Endothelial cell of umbilical vein (primary cell): ENCODE measurements at regions not wholly inside any gene's neighbourhood (a gene's known extent, or its start where the extent isn't known, plus 50 kb on each side); places are given as distances from the start of the nearest gene placed in this dataset.

Experiments used
- EZH2 ChIP-seq: IDR thresholded peaks from 2 replicates; pipeline ENCODE4 v1.6.1; 2012; ENCODE audit warnings: borderline replicate concordance, low read depth, mild to moderate bottlenecking, moderate library complexity, low read length, inconsistent platforms; ENCODE audit not compliant: severe bottlenecking
- TF ChIP-seq, protein P1 (sequence below), 2 donors: IDR thresholded peaks; 1 replicate in 1 of 2; 2 replicates in 1 of 2; pipeline ENCODE4 v1.5.1; 2011; ENCODE audit warnings: low read length in 2 of 2, mild to moderate bottlenecking in 2 of 2, moderate library complexity in 2 of 2, control low read depth in 1 of 2, inconsistent platforms in 1 of 2, low read depth in 1 of 2; ENCODE audit not compliant: insufficient read depth in 1 of 2; ENCODE audit errors: extremely low read depth in 1 of 2

DNA sequence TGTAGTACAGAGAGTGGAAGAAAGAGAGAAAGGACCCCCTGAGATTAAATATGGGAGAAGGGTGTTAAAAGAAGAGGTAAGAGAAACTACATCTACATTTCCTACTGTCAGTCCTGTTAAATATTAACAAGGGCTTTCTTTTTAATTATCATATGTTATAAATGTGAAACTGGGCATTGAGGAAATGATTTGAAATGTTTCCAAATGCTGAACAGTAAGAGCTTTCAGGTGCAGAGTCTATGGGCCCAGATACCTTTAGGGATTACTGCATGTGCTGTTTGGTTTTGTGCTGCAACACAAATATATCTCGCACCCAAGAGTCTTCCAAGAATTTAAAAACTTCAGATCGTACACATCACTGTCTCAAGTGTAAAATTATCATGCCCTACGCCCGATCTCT, 176.3 kb downstream of the RBM26 start:
- TF ChIP-seq, protein P1, sequence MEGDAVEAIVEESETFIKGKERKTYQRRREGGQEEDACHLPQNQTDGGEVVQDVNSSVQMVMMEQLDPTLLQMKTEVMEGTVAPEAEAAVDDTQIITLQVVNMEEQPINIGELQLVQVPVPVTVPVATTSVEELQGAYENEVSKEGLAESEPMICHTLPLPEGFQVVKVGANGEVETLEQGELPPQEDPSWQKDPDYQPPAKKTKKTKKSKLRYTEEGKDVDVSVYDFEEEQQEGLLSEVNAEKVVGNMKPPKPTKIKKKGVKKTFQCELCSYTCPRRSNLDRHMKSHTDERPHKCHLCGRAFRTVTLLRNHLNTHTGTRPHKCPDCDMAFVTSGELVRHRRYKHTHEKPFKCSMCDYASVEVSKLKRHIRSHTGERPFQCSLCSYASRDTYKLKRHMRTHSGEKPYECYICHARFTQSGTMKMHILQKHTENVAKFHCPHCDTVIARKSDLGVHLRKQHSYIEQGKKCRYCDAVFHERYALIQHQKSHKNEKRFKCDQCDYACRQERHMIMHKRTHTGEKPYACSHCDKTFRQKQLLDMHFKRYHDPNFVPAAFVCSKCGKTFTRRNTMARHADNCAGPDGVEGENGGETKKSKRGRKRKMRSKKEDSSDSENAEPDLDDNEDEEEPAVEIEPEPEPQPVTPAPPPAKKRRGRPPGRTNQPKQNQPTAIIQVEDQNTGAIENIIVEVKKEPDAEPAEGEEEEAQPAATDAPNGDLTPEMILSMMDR (IDR thresholded peaks at IDR 0.05; ENCODE audit: extremely low read depth in 1 of 2, insufficient read depth in 1 of 2, low read depth in 1 of 2, low read length in 2 of 2): no peak
- no peak for TF ChIP-seq EZH2
